SK-N-DZ (cell line): ENCODE measurements at regions not wholly inside any gene's neighbourhood (a gene's known extent, or its start where the extent isn't known, plus 50 kb on each side); places are given as distances from the start of the nearest gene placed in this dataset.
"Not testable (repeated sequence)": the region's sequence is repeated elsewhere in the genome, so short reads cannot be mapped to it uniquely, and the experiment has no call there.

Experiments
- DNase-seq: peaks from one replicate; pipeline ENCODE4 v3.0.0-alpha.2; 2015; ENCODE audit warnings: low spot score

DNA sequence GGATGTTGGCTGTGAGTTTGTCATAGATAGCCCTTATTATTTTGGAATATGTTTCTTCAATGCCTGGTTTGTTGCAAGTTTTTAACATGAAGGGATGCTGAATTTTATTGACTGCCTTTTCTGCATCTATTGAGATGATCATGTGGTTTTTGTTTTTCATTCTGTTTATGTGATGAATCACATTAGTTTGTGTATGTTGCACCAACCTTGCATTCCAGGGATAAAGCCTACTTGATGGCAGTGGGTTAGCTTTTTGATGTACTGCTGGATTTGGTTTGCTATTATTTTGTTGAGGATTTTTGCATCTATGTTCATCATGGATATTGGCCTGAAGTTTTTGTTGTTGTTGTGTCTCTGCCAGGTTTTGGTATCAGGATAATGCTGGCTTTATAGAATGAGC is 225.6 kb downstream of the PCSK1 start:
- no peak for DNase-seq

DNA sequence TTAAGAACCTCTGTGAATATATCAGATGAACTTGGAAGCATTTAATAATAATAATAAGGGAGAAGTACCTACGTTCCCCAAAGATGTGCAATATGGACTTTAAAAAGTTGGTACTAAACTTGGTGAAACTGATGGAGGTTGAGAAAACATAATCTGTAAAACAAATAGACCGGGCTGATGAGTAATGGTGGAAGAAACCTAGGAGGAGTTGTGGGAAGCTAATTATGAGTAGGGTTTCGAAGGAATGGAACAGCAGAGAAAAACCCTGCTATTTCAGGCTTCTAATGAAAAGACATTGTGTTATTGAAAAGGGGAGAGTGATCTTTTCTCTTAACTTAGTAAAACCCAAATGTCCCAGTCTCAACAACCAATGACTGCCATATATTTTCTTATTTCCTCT is 229.3 kb downstream of the PCSK1 start:
- no peak for DNase-seq

DNA sequence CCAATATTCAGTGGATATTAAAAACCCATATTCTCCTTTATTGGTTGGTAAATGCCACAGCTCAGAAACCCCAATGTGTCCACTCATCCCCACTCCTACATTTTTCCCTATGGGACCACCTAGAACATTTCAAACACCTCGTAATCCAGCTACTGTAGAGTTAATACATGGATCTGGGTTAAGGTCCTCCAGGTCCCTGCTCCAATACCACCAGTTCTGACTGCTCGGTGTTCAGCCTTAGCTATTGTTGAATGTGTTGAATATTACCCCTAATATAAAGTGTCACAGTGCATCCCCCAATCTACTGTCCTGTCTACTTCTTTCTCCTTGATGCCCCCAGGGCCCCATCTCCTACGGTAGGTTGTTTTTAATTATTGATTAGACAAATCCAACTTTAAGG is 231.5 kb downstream of the PCSK1 start:
- no peak for DNase-seq

DNA sequence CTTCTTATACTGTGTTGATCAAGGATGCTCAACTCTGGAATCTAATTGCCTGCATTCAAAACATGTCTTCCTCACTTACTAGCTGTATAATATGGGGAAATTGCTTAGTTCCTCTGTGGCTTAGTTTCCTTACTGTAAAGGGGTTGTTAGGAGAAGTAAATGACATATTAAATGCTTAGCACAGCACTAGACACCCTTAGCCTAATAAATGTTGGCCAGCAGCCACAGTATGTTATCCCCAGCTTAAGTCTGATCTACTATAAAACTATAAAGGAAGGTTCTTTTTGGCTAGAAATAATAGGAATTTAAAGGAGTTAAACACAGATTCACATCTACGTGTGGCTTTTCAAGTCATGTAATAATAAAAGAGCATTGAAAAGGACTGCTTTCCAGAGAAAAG is 232.4 kb downstream of the PCSK1 start:
- DNase-seq: no peak

DNA sequence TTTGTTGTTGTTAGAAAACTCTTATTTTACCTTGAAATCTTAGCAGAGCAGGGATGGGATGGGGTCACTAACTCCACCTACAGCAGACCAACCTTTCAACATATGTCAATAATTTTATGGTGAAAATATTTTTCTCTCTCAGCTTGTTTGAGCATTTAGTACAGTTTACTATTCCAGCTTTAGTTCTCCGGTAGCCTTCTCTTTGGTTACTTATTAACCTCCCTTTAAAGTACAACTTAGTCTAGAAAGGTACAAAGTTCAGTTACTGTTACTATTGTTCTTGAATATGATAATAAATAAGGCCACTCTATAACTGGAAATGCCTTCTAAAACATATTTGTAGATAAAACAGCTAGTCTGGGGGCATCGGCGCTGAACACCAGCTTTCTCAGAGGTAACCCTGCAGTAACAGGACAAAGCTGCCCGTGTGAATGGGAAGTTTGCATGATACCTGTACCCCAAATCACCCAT is 233.3 kb downstream of the PCSK1 start:
- DNase-seq: no peak

DNA sequence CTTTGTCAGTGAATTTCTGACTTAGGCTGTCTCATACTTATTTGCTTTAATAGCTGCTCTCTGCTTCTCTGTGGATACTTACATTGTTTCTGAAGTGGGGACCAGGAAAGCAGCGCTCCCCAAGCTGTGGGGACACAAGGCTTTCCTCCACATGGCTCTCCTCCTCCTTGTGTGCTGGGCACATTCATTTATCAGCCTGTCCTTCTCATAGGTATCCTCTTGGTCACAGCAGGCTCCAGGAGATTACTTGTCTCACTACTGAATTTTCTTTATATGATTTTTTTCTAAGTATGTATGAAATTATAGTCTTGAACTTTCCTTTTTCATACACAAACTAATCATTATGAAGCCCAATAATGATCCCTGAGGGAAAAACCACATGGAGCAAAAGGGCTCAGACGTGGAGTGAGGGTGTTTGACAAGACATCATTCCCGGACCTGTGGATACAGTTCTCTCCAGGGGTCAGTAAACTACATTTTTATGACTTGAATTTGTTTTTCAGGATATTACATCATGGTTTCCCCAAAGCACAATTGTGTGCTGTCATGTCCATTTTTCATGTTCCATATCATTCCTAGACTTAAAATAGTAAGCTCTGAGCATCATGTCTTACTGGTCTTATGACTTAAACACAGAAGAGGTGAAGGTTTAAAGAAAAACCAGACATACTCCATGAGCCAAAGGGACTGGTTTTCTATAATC is 234.5 kb downstream of the PCSK1 start:
- DNase-seq: no peak

DNA sequence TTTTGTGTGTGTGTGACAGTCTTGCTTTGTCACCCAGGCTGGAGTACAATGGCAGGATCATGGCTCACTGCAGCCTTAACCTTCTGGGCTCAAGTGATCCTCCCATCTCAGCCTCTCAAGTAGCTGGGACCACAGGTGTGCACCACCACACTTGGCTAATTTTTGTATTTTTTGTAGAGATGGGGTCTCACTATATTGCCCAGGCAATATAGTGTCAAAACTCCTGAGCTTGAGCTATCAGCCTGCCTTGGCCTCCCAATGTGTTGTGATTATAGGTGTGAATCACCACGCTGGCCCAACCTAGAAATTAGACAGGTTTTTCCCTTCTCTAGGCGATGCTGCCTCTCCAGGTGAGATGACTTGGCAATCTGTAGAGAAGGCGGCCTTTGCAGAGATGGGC is 235.3 kb downstream of the PCSK1 start:
- not testable (repeated sequence) for DNase-seq

DNA sequence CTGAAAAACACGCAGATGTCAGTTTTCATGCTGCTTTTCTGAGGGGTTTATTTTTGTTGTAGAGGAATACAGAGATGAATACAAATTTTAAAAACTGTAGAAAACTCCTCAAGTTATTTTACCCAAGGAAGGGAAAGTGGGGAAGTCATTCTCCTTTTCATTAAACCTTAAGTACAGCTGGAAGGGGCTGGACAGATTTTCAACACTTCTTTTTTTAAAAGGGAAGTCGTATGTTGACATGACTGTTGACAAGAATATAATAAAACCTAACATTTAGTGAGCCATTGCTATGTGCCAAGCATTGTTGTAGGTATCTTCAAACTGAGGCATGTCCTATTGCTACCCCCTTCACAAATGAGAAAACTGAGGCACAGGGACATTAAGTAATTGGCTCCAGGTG is 235.7 kb upstream of the ELL2 start:
- no peak for DNase-seq

DNA sequence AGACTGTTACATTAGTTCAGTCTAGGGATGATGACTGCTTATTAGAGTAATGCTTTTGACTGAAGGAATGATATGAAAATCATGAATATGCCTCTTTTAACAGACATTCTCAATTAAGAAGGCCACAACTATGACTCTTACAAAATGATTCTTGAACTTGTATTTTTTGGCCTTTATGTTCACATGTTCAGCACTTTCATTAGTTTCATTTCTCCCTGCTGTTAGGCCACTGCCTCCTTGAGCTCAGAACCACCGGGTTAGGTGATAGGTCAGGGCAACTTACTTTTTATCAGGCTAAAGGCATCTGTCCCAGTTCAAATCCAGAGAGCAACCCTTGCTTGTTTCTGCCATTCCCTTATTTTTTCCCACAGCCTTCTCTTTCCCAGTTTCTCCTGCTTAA is 235.2 kb upstream of the ELL2 start:
- no peak for DNase-seq

DNA sequence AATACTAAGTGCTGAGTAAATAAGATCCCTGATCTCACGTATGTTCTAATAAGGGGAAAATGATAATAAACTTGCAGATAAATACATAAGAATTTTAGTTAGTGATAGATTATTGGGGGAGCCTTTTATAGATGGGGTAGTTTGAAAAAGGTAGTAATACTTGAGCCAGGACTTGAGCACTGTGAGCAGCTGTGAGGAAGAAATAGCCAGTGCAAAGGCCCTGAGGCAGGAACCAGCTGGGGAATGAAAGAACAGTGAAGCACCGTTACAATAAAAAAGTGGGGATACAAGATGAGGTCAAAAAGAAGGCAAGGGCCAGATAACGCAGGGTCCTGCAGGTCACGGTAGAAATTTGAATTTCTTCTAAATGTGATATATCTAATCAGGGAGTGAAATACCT is 234.8 kb upstream of the ELL2 start:
- no peak for DNase-seq

DNA sequence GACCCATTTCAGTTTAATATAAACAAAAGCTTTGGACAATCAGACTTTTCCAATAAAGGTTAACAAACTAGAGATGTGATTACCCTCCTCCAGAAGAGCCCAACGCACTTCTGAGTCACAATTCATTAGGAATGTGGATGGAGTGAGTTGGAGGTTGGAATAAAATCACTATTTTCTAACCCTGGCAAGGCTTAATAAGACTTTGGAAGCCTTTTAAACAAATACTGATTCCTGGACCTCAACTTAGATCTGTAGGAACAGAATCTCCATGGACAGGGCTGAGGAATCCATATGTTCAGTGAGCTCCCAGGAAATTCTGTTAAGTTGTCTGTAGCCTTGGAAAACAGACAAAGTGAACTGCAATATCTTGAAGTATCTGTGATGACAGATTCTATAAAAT is 233.5 kb upstream of the ELL2 start:
- DNase-seq: no peak

DNA sequence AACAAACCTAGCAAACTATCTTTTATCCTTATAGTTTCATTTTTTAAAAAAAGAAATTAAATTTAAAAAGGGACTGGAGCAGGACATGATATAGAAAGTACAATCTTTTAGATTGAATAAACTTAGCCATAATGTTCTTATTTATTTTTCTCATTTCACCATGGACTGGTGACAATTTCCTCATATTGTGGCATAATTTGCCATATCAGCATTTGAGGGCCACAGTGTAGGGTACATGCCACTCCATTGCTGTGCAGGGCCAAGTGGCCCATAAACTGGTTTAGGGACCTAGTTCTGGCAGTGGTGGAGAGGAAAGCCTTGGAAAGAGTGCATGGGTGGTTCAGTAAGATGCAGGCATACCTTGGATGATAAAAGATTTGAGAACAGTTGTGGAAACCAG is 232.9 kb upstream of the ELL2 start:
- DNase-seq: no peak

DNA sequence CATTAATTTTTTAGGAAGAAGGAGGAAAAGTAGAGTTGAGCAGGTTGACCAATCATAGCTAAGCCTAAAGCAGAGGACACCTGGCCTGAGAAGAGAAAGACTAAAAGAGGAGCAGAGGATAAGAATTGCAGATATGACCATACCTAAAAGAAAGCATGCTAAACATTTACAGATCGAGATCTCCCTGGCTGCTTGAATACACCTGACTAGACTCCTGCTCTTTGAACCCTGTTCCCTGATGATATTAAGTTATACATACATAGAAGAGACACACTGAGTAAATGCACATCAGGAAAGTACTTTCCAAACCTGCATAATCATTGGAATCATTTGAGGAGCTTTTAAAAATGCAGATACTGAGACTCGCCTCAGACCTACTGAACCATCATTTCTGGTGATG is 232.3 kb upstream of the ELL2 start:
- no peak for DNase-seq

DNA sequence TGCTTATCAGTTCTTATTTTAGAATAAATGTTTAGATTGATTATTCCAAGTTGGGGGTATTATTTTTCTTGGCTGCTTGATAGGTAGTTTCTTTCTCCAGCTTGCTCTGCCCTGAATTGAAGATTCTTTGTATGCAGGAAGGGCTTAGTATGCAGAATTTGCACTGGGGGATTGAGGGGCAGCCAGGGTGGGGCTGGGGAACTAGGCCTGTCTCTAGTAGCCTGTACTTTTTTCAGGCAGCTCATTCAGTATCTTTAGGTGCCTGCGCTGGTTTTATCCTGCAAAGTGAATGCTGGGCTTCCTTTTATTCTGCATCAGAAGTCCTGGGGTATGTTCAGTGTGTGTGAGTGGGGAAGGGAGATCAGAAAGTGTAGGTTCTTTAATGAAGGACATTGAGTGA is 228.3 kb upstream of the ELL2 start:
- DNase-seq: no peak

DNA sequence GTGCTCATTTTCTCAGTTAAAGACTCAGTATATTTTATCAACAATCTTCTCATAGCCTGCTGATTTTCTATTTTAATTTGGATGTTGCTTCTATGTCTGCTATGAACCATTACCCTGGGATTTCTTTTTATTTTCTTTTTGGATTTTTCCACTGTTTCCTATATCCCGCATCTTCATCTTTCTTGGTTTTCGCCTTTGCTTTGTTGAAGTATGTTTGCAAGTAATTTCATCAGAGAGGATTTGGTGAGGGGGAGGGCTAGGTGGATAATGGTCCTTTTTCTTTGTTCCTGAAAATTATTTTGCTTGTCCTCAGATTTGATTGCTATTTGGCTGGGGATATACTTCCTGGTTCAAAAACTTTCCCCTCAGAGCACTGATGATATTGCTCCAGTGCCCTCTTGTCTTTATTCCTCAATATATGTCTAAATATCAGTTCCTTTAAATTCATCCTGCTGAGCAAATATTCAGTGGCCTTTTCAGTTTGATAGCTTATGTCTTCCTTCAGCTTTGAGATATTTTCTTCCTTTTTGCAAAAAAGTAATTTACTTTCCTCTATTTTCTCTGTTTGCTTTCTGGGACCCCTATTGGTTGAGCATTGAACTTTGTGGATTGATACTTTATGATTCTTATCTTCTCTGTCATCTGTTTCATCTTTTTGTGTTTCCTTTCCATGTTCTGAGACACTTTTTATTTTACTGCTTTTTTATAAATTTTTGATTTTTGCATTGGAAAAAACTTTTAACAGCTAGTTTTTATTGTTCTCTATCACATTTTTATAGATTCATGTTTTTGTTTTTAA is 227.6 kb upstream of the ELL2 start:
- no peak for DNase-seq

DNA sequence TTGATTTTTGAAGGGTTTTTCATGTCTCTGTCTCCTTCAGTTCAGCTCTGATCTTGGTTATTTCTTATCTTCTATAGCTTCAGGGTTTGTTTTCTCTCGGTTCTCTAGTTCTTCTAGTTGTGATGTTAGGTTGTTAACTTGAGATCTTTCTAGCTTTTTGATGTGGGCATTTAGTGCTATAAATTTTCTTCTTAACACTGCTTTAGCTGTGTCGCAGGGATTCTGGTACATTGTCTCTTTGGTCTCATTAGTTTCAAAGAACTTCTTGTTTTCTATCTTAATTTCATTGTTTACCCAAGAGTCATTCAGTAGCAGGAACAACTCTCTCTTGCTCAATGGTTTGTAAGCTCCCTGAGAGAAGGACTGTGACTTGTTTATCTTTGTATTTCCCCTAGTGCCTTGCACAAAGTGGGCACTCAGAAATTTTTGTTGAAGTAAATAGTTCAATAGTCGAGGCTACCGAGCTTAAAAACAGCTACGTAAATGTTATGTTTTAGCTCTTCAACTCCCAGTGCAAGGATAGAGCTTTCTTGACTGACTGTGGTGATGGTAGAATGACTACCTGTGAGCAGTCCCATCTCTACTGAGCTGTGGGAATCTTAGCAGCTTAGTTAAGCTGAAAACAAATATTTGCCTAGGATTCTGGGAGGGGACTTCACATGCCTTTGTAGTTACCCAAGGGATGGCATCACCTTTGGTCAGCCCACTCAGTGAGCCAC is 225.8 kb upstream of the ELL2 start:
- DNase-seq: no peak

DNA sequence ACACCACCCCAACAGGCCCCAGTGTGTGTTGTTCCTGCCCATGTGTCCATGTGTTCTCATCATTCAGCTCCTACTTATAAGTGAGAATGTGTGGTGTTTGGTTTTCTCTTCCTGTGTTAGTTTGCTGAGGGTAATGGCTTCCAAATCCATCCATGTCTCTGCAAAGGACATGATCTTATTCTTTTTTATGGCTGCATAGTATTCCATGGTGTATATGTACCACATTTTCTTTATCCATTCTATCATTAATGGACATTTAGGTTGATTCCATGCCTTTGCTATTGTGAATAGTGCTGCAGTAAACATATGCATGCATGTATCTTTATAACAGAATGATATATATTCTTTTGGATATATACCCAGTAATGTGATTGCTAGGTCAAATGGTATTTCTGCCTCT is 222.9 kb upstream of the ELL2 start:
- DNase-seq: not testable (repeated sequence)

DNA sequence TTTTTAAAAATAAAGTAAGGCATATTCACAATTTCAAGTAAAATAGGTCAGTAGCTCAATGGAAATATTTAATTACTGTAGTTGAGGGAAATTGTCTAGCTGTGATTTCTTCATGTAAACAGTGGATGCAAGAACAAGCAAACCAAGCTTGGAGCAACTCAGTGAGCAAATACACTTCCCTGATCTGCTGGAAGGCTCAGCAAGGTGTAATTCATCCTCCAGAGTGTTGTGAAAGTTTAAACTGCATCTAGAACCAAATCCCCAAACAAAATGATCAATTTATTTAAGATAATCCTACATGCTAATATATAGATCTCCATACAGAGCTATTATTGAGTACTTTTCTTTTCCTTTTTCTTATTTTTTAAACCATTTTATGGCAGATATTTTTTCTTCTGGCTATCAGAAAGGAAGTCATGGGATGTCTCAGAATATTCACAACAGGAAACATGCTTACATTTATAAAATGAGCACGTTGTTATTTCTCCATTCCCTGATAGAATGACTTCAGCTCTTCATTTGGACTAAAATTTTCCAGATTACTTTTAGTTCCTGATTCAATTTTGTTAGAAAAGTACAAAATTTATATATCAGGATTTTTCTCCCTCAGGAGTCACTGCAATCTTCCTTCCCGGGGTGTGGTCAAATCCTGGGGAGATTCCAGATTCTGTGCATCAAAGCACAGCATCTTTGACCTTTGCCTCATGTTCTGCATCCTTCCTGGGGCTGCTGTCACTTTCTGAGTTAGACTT is 219.2 kb upstream of the ELL2 start:
- no peak for DNase-seq

DNA sequence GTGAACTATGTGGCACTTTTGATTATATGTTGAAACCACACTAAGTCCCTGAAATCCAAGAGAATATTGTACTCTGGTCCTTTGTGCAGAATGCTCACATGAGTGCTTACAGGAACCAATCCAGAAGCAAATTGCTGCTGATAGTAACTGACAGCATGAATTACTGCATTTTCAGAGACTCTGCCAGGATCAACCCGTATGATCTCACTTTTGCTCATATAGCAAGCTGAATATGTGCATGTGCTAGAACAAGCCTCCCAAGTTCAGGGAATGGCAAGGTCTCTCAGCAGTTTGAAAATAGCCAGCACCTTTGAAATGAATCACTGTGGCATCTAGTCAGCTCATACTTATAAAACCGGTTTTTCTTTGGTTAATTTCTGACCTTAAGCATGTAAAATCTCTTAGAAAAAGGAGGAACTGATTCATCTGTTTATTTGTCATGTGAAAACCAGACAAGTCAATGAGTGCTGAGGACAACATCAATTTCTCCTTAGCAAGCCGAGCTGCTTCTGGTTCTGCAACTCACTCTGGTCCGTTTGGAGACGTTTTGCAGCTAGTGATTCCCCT is 215.7 kb upstream of the ELL2 start:
- DNase-seq: no peak

DNA sequence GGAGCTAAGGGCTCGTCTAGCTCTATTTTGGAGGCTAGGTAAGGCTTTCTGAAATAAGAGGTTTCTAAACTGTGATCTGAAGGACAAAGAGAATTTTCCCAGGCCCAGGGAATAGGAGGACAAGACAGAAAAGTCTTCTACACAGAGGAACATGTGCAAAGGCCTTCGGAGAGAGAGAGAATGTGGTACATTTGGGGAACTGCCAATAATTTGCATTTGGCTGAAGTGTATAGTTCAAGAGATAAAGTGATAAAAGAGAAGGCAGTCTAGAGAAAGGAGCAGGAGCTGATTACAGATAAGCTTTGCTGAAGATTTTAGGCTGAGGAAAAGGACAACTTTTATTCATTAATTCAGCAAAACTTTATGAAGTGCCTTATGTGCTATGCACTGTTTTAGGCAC is 214.4 kb upstream of the ELL2 start:
- no peak for DNase-seq

DNA sequence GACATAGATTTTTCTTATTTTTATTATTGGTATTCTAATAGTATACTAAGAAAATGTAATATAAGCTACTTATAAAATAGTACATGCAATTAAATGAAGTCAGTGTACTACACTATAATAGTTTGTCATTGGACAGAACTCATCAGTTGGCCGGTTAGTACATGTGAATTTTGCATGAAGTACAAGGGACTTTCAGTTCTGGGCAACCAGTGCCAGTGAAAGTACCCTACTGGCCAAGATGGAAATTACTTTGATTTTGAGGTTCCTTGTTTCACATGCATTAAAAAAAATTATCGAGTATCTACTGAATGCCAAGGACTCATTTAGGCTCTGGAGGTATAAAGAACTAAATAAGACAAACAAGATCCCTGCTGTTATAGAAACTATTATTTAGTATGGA is 213.4 kb upstream of the ELL2 start:
- DNase-seq: no peak

DNA sequence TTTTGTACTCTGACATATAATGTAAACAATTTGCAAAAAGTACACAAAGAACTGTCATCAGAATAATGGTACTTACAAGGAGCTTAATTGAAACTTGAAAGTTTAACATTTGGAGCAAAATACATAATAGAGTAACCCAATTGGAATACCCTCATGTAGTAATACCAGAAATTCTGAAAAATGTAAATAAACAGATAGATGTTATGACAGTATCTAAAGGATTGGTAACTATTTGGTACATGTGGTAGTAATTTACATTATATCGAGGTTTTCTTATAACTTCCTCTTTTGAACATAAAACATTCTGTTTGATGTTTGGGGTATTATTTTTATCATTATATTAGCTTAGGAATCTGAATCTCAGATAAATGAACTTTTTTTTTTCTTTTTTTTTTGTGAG is 211.7 kb upstream of the ELL2 start:
- no peak for DNase-seq
